Smooth muscle cell (in vitro differentiated cells): ENCODE measurements at regions not wholly inside any gene's neighbourhood (a gene's known extent, or its start where the extent isn't known, plus 50 kb on each side); places are given as distances from the start of the nearest gene placed in this dataset.

Source experiments
- DNase-seq: peaks from one replicate; lab custom pipeline; 2025; ENCODE audit not compliant: unreplicated experiment; lab: John Stamatoyannopoulos, UW
- H2AFZ ChIP-seq: fragments of 200-600 bp; sonication (generic); 2 replicates; pipeline ENCODE4 v1.6.0; 2016; ENCODE audit warnings: antibody characterized with exemption, low read depth, mild to moderate bottlenecking
- H3F3A ChIP-seq: fragments of 200-600 bp; sonication (generic); 2 replicates; pipeline ENCODE4 v1.6.0; 2017; ENCODE audit warnings: antibody characterized with exemption, low read depth
- H3K27ac ChIP-seq: fragments of 200-600 bp; sonication (generic); 2 replicates; pipeline ENCODE4 v1.5.1; 2016; ENCODE audit warnings: low read depth, mild to moderate bottlenecking
- H3K27me3 ChIP-seq: fragments of 200-600 bp; sonication (generic); 2 replicates; pipeline ENCODE4 v1.6.1; 2016; ENCODE audit warnings: low read depth, mild to moderate bottlenecking
- H3K36me3 ChIP-seq: fragments of 200-600 bp; sonication (generic); 2 replicates; pipeline ENCODE4 v1.5.1; 2016; ENCODE audit warnings: low read depth
- H3K4me1 ChIP-seq: fragments of 200-600 bp; sonication (generic); 2 replicates; pipeline ENCODE4 v1.5.1; 2016; ENCODE audit warnings: low read depth
- H3K4me2 ChIP-seq: fragments of 200-600 bp; sonication (generic); 2 replicates; pipeline ENCODE4 v1.6.0; 2016; ENCODE audit warnings: mild to moderate bottlenecking
- H3K4me3 ChIP-seq: fragments of 200-600 bp; sonication (generic); 2 replicates; pipeline ENCODE4 v1.5.1; 2016; ENCODE audit warnings: mild to moderate bottlenecking
- H3K79me2 ChIP-seq: fragments of 200-600 bp; sonication (generic); 2 replicates; pipeline ENCODE4 v1.6.0; 2016; ENCODE audit warnings: low read depth, mild to moderate bottlenecking
- H3K9ac ChIP-seq: fragments of 200-600 bp; sonication (generic); 2 replicates; pipeline ENCODE4 v1.6.0; 2016; ENCODE audit warnings: low read depth
- H3K9me3 ChIP-seq: fragments of 200-600 bp; sonication (generic); replicated peaks from 2 replicates; pipeline ENCODE4 v1.5.1; 2016; ENCODE audit warnings: low read depth
- H4K20me1 ChIP-seq: fragments of 200-600 bp; sonication (generic); 2 replicates; pipeline ENCODE4 v1.6.0; 2016; ENCODE audit warnings: low read depth
- WGBS: methylation state at CpG from one replicate; pipeline ENCODE4 v1.1.7; 2016; ENCODE audit warnings: low lambda C conversion rate; 5-methylcytosine and 5-hydroxymethylcytosine counted together
- TF ChIP-seq, protein P1 (sequence below): fragments of 200-600 bp; sonication (generic); IDR thresholded peaks from 2 replicates; pipeline ENCODE4 v1.5.1; 2017; ENCODE audit warnings: borderline replicate concordance, mild to moderate bottlenecking, antibody characterized with exemption; ENCODE audit not compliant: insufficient read depth, poor library complexity, severe bottlenecking

DNA sequence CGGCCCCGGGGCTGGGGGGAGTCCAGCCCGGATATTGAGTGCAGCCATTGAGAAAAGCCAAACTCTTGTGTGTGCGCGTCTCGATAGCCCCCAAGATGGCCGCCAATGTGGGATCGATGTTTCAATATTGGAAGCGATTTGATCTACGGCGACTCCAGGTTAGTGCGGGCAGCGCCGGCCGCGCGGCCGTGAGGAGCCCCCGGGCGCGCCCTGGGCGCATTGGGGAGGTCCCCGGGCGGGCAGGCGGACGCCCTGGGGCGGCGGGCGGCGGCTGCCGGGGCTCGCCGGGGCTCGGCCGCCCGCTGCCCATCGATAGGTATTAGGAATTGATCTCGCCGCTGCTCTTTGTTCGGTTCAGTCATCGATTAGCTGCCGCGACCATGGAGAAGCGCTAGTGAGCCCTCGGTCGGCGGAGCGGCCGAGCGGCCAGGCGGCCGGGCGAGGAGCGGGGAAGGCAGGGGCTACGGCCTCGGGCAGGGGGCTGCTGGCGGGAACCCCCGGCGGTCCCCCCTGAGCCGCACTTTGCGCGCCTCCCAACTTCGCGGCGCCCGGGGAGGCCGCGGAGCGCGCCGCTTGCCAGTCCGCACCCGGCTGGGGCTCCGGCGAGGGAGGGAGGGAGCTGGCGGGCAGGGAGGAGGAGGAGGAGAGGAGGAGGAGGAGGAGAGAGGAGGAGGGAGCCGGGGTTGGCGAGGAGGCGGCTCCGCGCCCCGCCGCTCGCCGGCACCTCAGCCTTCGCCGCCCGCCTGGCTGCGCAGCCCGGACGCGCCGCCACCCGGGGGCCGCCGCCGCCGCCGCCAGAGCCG is 113.9 kb upstream of the MYL2 start, which contains the start of gene CUX2:
Gene CUX2, plus strand, starts transcription at position 83 of the 803 bp plus-strand sequence.
- no peak within 1 kb of the TSS for H3K9ac ChIP-seq
- peak within 1 kb of the TSS; percentile 65 for H3K4me2 ChIP-seq
- no peak for DNase-seq
- peak within 1 kb of the TSS; percentile 28 for H3K4me3 ChIP-seq
- H3K79me2 ChIP-seq, result no peaks in the 10 kb centered on the region
- H3K4me1 ChIP-seq, result peaks cover 13% of the 10 kb centered on the region
- no peaks in the 10 kb centered on the region for H4K20me1 ChIP-seq
- no peaks in the 10 kb centered on the region for H3K36me3 ChIP-seq
- H3K27me3 ChIP-seq, result peaks cover 97% of the 10 kb centered on the region
- TF ChIP-seq, protein P1, sequence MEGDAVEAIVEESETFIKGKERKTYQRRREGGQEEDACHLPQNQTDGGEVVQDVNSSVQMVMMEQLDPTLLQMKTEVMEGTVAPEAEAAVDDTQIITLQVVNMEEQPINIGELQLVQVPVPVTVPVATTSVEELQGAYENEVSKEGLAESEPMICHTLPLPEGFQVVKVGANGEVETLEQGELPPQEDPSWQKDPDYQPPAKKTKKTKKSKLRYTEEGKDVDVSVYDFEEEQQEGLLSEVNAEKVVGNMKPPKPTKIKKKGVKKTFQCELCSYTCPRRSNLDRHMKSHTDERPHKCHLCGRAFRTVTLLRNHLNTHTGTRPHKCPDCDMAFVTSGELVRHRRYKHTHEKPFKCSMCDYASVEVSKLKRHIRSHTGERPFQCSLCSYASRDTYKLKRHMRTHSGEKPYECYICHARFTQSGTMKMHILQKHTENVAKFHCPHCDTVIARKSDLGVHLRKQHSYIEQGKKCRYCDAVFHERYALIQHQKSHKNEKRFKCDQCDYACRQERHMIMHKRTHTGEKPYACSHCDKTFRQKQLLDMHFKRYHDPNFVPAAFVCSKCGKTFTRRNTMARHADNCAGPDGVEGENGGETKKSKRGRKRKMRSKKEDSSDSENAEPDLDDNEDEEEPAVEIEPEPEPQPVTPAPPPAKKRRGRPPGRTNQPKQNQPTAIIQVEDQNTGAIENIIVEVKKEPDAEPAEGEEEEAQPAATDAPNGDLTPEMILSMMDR, result no peak
- no peaks in the 10 kb centered on the region for H3K9me3 ChIP-seq
- no peak within 1 kb of the TSS for H3K27ac ChIP-seq
- 0% methylated on average over 29 of the region's 100 CpGs for WGBS
- H3F3A ChIP-seq, result no peaks in the 10 kb centered on the region
- no peak within 1 kb of the TSS for H2AFZ ChIP-seq

GRCh38 chr12:111033281-111034082 is 113.1 kb upstream of the MYL2 start:
- TF ChIP-seq, protein P1, result no peak
- H3K9me3 ChIP-seq, result no peaks in the 10 kb centered on the region

DNA sequence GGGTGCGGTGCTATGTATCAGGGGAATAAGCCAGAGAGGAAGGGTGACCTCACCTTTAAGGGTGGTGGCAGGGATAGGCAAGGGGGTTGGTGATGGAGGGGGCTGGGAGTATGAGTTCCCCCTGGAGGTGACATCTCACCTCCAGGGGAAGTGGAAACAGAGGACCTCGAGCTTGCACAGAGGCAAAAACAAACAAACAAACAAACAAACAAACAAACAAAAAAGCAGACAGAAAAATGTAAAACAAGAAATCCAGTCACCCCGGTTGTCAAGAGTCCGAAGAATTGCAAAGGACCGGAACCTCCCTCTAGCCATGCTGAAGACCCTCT is 112.2 kb upstream of the MYL2 start:
- H4K20me1 ChIP-seq, result no peaks in the 10 kb centered on the region
- H3K9me3 ChIP-seq, result no peaks in the 10 kb centered on the region
- H3K27ac ChIP-seq, result no peak overlapping the region
- no peaks in the 10 kb centered on the region for H3K79me2 ChIP-seq
- TF ChIP-seq, protein P1, result no peak
- no peak overlapping the region for H3K4me2 ChIP-seq
- no peaks in the 10 kb centered on the region for H3F3A ChIP-seq
- H3K27me3 ChIP-seq, result peaks cover 96% of the 10 kb centered on the region
- no peak for DNase-seq
- H3K9ac ChIP-seq, result no peak overlapping the region
- peaks cover 13% of the 10 kb centered on the region for H3K4me1 ChIP-seq
- H3K4me3 ChIP-seq, result no peak overlapping the region
- no peaks in the 10 kb centered on the region for H3K36me3 ChIP-seq
- WGBS, result 71% methylated on average over 5 of the region's 5 CpGs
- H2AFZ ChIP-seq, result no peak overlapping the region

More at GRCh38 chr12:111033281-111034082, 113.1 kb upstream of the MYL2 start:
- Histone ChIP-seq H3K4me3 (no peak overlapping the region), H3K79me2 (no peaks in the 10 kb centered on the region), H4K20me1 (no peaks in the 10 kb centered on the region), H3K36me3 (no peaks in the 10 kb centered on the region), H3K4me1 (peaks cover 13% of the 10 kb centered on the region), H3K9ac (no peak overlapping the region), H3K27ac (no peak overlapping the region), H3K4me2 (no peak overlapping the region), H3F3A (no peaks in the 10 kb centered on the region), H3K27me3 (peaks cover 96% of the 10 kb centered on the region), H2AFZ (no peak overlapping the region)
- 1% methylated on average over 34 of the region's 93 CpGs for WGBS
- DNase-seq, result no peak
